ENCODE measurements at regions not wholly inside any gene's neighbourhood (a gene's known extent, or its start where the extent isn't known, plus 50 kb on each side); places are given as distances from the start of the nearest gene placed in this dataset.
"Not testable (repeated sequence)": the region's sequence is repeated elsewhere in the genome, so short reads cannot be mapped to it uniquely, and the experiment has no call there.

DNA sequence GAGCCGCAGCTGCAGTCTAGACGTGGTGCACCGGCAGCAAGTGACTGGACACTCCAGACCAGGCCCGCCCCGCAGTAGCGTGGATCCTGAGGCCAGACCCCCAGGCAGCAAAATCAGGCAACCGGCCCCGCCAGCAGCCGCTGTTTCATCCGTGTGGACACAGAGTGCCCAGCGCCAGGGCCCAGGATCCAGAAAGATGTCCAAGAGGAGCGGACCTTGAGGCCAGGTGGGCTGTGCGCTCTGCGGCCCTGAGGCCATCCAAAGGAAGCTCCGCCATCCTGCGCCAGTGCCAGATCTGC, 916.4 kb downstream of the FOXD4L5 start:
- not testable (repeated sequence) for TF ChIP-seq CTCF, POLR2A (IDR thresholded peaks at IDR 0.05)

All from adrenal gland (tissue), 5 donors.